ENCODE measurements at regions not wholly inside any gene's neighbourhood (a gene's known extent, or its start where the extent isn't known, plus 50 kb on each side); places are given as distances from the start of the nearest gene placed in this dataset.
"Not testable (repeated sequence)": the region's sequence is repeated elsewhere in the genome, so short reads cannot be mapped to it uniquely, and the experiment has no call there.

GRCh38 chr10:23975431-23975830, 233.5 kb upstream of the KIAA1217 start:
- DNase-seq, result no peak

- DNase-seq, result no peak
Observed at GRCh38 chr10:23976275-23976674, 232.7 kb upstream of the KIAA1217 start.

- DNase-seq, result no peak
Observed at GRCh38 chr10:23978317-23978716, 230.6 kb upstream of the KIAA1217 start.

- no peak for DNase-seq
Observed at GRCh38 chr10:23980094-23980493, 228.8 kb upstream of the KIAA1217 start.

GRCh38 chr10:23981520-23982309, 227.2 kb upstream of the KIAA1217 start:
- DNase-seq, result no peak

GRCh38 chr10:23984405-23984804, 224.5 kb upstream of the KIAA1217 start:
- DNase-seq, result not testable (repeated sequence)

GRCh38 chr10:23988006-23988405, 220.9 kb upstream of the KIAA1217 start:
- no peak for DNase-seq

GRCh38 chr10:23994459-23995046, 214.4 kb upstream of the KIAA1217 start:
- DNase-seq, result no peak

- DNase-seq, result no peak
Observed at GRCh38 chr10:23999445-23999844, 209.5 kb upstream of the KIAA1217 start.

- DNase-seq, result no peak
Observed at GRCh38 chr10:24000271-24000813, 208.6 kb upstream of the KIAA1217 start.

- DNase-seq, result no peak
Observed at GRCh38 chr10:24006741-24007140, 202.2 kb upstream of the KIAA1217 start.

- DNase-seq, result no peak
Observed at GRCh38 chr10:24007359-24007758, 201.6 kb upstream of the KIAA1217 start.

GRCh38 chr10:24008164-24009091, 200.5 kb upstream of the KIAA1217 start:
- no peak for DNase-seq

GRCh38 chr10:24009115-24009514, 199.8 kb upstream of the KIAA1217 start:
- no peak for DNase-seq

- no peak for DNase-seq
Observed at GRCh38 chr10:24009736-24010135, 199.2 kb upstream of the KIAA1217 start.

- no peak for DNase-seq
Observed at GRCh38 chr10:24010436-24010970, 198.4 kb upstream of the KIAA1217 start.

- DNase-seq, result no peak
Observed at GRCh38 chr10:24012249-24012803, 196.6 kb upstream of the KIAA1217 start.

GRCh38 chr10:24027107-24027506, 181.8 kb upstream of the KIAA1217 start:
- DNase-seq, result no peak

- no peak for DNase-seq
Observed at GRCh38 chr10:24034571-24034970, 174.4 kb upstream of the KIAA1217 start.

- no peak for DNase-seq
Observed at GRCh38 chr10:24035761-24036160, 173.2 kb upstream of the KIAA1217 start.

- DNase-seq, result no peak
Observed at GRCh38 chr10:24039315-24039714, 169.6 kb upstream of the KIAA1217 start.

GRCh38 chr10:24039897-24040296, 169.0 kb upstream of the KIAA1217 start:
- DNase-seq, result no peak

GRCh38 chr10:24041034-24041433, 167.9 kb upstream of the KIAA1217 start:
- DNase-seq, result no peak

All from bone marrow (tissue), 2 donors.